ENCODE measurements at regions not wholly inside any gene's neighbourhood (a gene's known extent, or its start where the extent isn't known, plus 50 kb on each side); places are given as distances from the start of the nearest gene placed in this dataset.
"Not testable (repeated sequence)": the region's sequence is repeated elsewhere in the genome, so short reads cannot be mapped to it uniquely, and the experiment has no call there.

DNA sequence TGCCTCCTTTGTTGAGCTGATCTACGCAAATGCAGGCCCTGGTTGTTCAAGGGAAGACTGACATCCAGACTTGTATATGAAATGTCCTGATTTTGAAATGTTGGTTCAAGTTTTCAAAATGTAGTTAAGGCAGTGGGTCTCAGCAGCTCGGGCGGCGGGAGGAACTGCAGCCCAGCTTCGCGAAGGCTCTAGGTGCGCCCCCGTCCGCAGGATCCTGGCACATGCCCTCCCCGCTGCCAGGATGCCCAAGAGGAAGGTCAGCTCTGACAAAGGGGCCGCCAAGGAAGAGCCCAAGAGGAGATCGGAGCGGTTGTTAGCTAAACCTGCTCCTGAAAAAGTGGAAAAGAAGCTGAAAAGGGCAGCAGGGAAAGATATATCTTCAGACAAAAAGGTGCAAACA is 1310.1 kb downstream of the ADGRL3 start:
- DNase-seq = no peak

DNA sequence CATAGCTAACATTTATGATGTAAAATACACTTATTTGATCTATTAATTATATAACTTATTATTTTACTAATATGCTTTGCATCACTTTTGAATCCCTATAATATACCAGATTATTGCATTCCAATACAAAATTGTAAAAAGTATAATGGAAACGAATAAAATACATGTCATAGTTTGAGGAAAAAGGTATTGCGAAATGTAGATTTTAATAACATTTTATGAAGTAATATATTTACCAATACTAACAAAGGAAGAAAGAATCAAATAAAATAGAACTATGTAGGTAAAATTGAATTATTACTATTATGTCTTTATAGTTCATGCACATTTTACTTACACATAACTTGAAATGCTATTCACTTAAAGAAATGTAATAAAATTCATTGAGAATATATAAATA is 1300.2 kb downstream of the ADGRL3 start:
- DNase-seq = no peak

DNA sequence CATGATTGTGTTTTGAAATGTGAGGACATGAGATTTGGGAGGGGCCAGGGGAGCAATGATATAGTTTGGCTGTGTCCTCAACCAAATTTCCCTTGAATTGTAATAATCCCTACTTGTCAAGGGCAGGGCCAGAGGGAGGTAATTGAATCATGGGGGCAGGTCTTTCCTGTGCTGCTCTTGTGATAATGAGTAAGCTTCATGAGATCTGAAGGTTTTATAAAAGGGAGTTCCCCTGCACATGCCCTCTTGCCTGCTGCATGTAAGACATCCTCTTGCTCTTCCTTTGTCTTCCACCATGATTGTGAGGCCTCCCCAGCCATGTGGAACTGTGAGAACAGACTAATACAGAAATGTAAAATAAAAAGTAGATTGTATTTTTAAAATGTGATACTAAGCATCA is 1294.9 kb downstream of the ADGRL3 start:
- DNase-seq = no peak

DNA sequence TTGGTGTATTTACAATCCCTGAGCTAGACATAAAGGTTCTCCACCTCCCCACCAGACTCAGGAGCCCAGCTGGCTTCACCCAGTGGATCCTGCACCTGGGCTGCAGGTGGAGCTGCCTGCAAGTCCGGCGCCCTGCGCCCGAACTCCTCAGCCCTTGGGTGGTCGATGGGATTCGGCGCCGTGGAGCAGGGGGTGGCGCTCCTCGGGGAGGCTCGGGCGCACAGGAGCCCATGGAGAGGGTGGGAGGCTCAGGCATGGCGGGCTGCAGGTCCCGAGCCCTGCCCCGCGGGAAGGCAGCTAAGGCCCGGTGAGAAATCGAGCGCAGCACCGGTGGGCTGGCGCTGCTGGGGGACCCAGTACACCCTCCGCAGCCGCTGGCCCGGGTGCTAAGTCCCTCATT is 1291.6 kb downstream of the ADGRL3 start:
- not testable (repeated sequence) for DNase-seq

GRCh38 chr4:62490635-62491034 is 1290.5 kb downstream of the ADGRL3 start:
- no peak for DNase-seq

DNA sequence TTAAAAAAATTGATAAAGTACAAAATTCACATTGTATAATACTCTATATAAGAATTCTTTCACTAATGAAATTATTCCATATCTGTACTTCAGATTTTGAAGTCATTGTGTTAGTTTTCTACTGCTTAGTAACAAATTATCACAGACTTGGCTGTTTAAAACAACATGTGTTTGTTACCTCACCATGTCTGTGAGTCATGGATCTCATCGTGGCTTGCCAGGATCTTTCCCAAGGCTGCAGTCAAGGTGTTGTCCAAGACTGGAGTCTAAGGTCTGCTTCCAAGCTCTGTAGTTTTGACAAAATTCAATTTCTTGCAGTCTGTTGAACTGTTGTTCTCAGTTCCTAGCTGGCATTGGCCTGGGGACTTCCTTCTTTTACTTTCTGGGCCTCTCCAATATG is 1286.9 kb downstream of the ADGRL3 start:
- no peak for DNase-seq

DNA sequence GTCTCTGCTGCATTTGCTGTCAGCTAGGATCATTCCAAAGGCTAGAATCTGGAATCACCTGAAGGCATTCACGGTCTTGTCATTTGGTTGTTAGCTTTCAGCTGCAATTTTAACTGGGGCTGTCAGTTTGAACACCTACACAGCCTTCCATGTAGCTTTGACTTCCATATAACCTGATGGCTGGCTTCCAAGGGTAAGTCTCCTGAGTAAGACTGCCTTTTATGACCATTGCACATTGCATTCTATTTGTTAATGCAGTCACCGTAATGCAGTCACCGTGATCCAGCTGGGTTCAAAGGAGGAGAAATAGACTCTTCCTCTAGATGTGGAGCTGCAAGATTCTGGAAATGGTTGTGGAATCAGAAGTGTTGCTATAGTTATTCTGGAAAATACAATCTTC is 1284.2 kb downstream of the ADGRL3 start:
- DNase-seq = no peak

DNA sequence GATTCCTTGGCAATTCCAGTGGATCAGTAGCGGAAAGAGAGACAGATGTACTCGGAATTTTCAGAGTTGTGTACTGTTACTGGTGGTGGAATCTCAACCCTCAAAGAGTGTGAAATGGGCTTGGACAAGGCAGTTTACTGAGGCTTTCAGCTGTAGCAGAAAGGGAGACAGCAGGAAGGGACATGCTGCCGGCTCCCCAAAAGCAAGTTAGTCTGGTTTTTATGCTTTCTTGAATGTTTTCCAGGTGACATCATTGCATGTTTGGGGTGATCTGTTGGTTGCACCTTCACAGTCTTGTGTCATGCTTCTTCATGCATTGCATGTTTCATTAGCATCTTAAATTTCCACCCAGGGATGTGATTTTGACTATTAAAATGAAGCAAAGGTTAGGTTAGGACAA is 1282.2 kb downstream of the ADGRL3 start:
- DNase-seq = no peak

DNA sequence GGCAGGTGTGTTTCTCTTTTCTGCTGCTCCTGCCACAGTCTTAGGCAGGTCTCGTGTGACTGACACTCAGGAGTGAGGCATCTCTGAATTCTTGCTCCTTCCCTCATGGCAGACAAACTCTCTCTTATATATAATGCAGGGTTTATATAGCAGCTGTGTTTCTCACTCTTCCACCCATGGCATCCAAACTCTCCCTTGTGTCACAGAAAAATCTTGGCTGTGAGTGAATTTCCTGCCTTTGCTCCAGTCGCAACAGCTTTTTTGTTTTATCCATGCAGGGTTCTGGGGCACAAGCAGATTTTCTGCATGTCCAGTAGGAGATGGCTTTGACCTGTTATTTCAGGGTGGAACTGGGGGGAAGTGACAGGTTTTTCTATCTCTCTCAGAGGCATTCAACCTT is 1275.5 kb downstream of the ADGRL3 start:
- DNase-seq = no peak

- no peak for DNase-seq
Observed at GRCh38 chr4:62474802-62475201, 1274.7 kb downstream of the ADGRL3 start.

DNA sequence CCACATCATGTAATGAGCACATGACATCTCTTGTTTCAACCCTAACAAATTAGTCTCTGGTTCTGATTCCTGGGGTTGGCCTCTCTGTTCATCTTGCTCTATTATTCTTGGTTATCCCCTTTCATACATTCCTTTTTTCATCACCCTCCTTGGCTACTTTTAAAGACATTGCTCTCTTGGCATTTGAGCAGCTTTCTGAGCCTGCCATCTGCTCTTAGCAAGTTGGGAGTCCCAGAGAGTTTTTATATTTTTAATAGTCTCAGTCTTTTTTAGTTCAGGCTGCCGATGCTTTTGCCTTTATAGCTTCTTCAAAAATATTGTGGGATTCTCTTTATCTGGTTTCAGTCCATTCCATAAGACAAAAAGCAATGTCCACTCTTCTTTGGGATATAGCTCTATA is 1270.9 kb downstream of the ADGRL3 start:
- no peak for DNase-seq

DNA sequence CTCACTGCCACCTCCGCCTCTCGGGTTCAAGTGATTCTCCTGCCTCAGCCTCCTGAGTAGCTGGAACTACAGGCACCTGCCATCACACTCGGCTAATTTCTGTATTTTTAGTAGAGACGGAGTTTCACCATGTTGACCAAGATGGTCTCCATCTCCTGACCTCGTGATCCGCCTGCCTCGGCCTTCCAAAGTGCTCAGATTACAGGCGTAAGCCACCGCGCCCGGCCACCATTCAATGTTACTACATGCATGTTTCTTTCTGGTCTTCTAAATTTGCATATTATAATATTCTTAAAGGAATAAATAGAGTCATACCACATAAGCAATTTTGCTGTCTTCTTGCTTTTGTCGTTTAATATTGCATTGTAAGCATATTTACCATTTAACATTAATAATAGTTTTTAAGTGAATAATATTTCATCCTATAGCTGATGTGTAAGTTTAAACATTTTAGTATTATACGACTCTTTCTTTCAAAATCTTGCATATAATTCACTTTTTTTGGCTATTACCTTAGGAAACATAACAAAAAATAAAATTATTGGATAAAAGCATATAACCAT is 1270.4 kb downstream of the ADGRL3 start:
- DNase-seq = no peak

DNA sequence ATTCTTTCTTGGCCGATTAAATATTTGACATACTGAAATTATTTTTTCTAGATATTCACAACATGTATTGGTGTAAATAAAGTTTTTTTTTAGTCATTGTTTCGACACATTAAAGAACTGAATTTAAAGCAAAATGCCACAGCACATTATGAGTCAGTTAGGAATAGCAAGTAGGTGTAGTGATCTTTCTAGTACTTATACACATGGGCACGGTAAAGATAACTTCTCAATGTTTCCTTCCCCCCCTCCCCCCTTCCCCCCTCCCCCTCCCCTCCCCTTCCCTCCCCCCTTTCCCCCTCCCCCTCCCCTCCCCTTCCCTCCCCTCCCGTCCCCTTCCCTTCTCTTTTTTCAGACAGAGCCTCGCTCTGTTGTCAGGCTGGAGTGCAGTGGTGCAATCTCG is 1269.9 kb downstream of the ADGRL3 start:
- no peak for DNase-seq

DNA sequence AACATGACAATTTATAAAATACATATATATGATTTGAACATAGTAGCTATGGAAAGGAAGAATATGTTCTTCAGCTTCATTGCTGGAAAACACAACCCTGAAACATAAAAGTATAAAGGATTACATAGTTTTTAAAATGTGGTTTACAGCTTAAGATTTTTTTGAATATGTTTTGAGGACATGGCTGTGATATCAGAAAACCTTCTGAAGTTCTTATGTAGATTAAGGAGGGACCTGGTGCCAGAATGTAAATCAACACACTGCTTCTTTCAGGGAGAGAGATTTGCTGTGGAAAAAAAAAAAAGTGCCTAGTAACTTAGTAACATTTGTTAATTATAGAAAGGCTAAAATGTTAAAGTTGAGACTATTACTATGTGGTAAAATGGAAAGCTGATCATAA is 1261.8 kb downstream of the ADGRL3 start:
- DNase-seq = no peak

GRCh38 chr4:62460329-62460728 is 1260.2 kb downstream of the ADGRL3 start:
- no peak for DNase-seq

- DNase-seq = no peak
Observed at GRCh38 chr4:62457356-62457755, 1257.2 kb downstream of the ADGRL3 start.

DNA sequence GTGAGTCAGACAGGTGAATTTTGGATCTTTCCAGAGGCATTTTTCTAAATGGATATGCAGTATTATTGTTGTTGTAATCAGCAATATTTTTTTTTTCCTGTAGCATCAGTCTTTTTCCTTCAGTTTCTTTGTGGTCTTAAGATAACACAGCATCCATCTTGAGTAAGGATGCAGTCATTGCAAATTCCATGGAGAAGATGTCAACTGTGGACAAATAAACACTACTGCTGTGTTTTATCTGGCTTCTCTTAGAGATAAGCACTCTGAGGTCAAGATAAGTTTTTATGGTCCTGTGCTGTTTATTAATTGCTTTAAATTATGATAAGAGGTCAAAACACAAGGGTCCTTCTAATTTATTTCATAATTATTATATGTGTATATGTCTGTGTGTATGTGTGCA is 1255.7 kb downstream of the ADGRL3 start:
- DNase-seq = no peak

GRCh38 chr4:62454535-62454934 is 1254.4 kb downstream of the ADGRL3 start:
- no peak for DNase-seq

DNA sequence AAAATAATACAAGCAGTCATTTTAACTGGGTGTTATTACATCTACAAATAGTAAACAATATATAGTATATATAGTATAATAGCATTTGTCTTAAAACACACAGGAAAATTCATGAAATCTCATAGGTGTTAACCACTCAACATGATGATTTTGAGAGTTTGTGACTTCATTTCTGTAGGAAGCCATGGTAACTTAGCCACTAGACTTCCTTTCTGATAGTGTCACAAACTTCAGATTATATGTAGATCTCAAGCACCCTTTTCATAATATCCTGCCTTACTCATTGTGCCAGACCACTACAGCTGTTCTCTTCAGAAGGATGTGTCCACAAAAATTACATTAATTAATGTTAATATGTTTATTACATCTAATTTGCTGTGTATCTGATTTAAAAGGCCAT is 1250.6 kb downstream of the ADGRL3 start:
- DNase-seq = no peak

DNA sequence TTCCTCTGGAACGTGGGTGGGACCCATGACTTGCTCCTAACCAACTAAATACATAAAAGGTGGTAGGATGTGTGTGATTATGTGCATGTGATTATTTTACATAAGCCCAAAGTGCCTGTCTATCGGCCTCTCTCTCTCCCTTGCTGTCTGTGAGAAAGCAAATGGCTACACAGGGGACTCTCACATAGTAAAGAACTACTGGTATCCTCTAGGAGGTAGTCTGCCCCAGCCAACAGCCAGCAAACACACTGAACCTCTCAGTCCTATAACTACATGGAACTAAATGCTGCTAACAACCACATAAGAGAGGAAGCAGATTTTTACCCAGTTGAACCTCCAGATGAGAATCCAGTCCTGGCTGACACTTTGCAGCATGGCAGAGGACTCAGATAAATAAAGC is 1249.4 kb downstream of the ADGRL3 start:
- DNase-seq = no peak

DNA sequence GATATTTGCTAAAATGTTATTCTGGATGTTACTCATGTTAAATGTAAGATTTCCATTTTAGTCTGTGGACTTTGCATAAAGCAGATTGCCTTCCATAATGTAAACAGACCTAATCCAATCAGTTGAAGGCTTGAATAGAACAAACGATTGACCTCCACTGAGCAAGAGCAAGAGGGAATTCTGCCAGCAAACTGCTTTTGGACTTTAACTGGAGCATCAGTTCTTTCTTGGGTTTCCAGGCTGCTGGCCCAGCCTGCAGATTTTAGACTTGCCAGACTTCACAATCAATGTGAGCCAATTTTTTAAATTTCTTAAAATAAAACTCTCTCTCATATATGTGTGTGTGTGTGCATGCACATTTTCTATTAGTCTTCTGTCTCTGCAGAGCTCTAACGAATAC is 1248.8 kb downstream of the ADGRL3 start:
- DNase-seq = no peak

DNA sequence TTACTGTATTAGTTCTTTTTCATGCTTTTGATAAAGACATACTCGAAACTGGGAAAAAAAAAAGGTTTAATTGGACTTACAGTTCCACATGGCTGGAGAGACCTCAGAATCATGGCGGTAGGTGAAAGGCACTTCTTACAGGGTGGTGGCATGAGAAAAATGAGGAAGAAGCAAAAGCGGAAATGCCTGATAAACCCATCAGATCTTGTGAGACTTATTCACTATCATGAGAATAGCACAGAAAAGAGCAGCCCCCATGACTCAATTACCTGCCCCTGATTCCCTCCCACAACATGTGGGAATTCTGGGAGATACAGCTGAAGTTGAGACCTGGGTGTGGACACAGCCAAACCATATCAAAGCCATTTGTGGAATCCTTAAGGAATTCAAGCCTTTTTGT is 1238.9 kb downstream of the ADGRL3 start:
- DNase-seq = no peak

DNA sequence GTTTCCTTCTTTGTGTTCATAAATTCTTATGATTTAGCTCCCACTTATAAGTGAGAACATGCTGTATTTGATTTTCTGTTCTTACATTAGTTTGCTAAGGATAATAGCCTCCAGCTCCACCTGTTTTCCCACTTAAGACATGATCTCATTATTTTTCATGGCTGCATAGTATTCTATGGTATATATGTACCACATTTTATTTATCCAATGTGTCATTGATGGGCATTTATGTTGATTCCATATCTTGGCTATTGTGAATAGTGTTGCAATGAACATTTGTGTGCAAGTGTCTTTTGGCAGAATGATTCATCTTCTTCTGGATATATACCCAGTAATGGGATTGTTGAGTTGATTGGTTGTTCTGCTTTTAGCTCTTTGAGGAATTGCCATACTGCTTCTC is 1234.8 kb downstream of the ADGRL3 start:
- no peak for DNase-seq

DNA sequence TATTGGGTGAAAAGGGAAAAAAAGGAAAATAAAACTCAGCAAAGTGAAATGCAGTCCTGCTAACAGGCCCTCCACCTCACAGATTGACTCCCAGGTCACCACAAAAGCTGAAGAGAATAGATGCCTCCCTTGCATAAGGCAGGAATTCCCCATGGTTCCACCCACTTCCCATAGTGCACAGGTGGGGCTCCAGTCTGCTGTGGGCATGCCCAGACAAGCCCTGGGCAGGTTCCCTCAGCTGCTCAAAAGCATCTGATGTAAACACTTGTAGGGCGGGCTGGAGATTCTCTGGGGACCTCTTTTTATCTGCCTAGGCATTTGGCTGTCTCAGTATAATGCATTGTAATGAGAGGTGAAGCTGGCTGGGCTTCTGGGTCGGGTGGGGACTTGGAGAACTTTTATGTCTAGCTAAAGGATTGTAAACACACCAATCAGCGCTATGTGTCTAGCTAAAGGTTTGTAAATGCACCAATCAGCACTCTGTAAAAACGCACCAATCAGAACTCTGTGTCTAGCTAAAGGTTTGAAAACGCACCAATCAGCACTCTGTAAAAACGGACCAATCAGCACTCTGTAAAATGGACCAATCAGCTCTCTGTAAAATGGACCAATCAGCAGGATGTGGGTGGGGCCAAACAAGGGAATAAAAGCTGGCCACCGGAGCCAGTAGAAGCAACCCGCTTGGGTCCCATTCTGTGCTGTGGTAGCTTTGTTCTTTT is 1231.5 kb downstream of the ADGRL3 start:
- not testable (repeated sequence) for DNase-seq

DNA sequence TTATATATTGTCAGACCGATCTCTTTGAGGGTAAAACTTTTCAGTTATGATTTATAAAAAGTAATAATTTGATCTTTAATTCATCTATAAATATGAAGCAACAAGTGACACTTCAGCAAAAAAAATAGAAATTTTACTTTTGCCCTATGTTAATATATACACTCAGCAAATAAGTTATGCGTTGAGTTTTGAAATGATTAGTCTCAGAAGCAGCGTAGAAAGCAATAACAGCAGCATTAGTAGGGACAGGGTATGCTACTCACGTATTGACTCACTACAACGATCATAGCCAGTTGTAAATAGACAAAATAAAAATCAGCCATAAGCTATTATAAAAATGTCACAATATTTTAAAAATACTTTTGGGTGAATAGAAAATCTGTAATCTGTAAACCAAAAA is 1229.2 kb downstream of the ADGRL3 start:
- DNase-seq = no peak

All from HCEC 1CT (cell line).